K562 (cell line): ENCODE measurements at regions not wholly inside any gene's neighbourhood (a gene's known extent, or its start where the extent isn't known, plus 50 kb on each side); places are given as distances from the start of the nearest gene placed in this dataset.
A peak's percentile ranks its signal among the peaks of the same experiment; 100 is the strongest.

Source experiments
- ID3 ChIP-seq, 2 experiments: fragments of 250-450 bp in 1 of 2; fragments of 450-650 bp in 1 of 2; sonication (Bioruptor Pico) in 1 of 2; IDR thresholded peaks; 2 replicates each; pipeline versions ENCODE4 v1.6.1 to v1.8.0; 2016 to 2021; ENCODE audit warnings: mild to moderate bottlenecking in 2 of 2, moderate library complexity in 2 of 2, missing compliant biosample characterization in 1 of 2, missing genetic modification characterization in 1 of 2
- KAT8 ChIP-seq: fragments of 450-650 bp; IDR thresholded peaks from 2 replicates; pipeline ENCODE4 v1.6.1; 2016; ENCODE audit warnings: low read depth, mild to moderate bottlenecking
- NR4A1 ChIP-seq, 2 experiments: fragments of 250-450 bp in 1 of 2; fragments of 450-650 bp in 1 of 2; sonication (Bioruptor Pico) in 1 of 2; IDR thresholded peaks; 2 replicates each; pipeline versions ENCODE4 v1.4.0 to v1.6.1; 2016 to 2020; ENCODE audit warnings: mild to moderate bottlenecking in 2 of 2, missing compliant biosample characterization in 1 of 2, missing genetic modification characterization in 1 of 2, moderate library complexity in 1 of 2
- REST ChIP-seq, 2 experiments: fragments of 450-650 bp; formaldehyde crosslinking in 1 of 2; IDR thresholded peaks; 2 replicates each; pipeline versions ENCODE4 v1.4.0 to v1.6.1; 2014 to 2020; ENCODE audit warnings: mild to moderate bottlenecking in 2 of 2, borderline replicate concordance in 1 of 2, low read depth in 1 of 2
- RREB1 ChIP-seq: fragments of 250-450 bp; sonication (Bioruptor Pico); IDR thresholded peaks from 2 replicates; pipeline ENCODE4 v1.4.0; 2020
- ZNF766 ChIP-seq: fragments of 200-800 bp; sonication (Bioruptor generic); conservative IDR thresholded peaks from 2 replicates; pipeline ENCODE4 v1.6.1; 2016; ENCODE audit warnings: missing genetic modification characterization, missing compliant biosample characterization
- ZSCAN32 ChIP-seq: fragments of 450-650 bp; formaldehyde crosslinking; IDR thresholded peaks from 2 replicates; pipeline ENCODE4 v1.4.0; 2020; ENCODE audit warnings: mild to moderate bottlenecking, moderate library complexity

GRCh38 chr3:72448375-72448823, 399.8 kb downstream of the SHQ1 start (continued):
- no peak for TF ChIP-seq REST (IDR thresholded peaks at IDR 0.05; ENCODE audit: borderline replicate concordance)
- TF ChIP-seq REST (CRISPR knock-in tag; IDR thresholded peaks at IDR 0.05; ENCODE audit: low read depth): no peak
- TF ChIP-seq ID3 (CRISPR knock-in tag; IDR thresholded peaks at IDR 0.05): no peak
- 0 out of 2 replicates have a peak, but pooled peaks have one; percentile 41 for TF ChIP-seq ID3 (tag; IDR thresholded peaks at IDR 0.05)
- TF ChIP-seq NR4A1 (CRISPR knock-in tag; IDR thresholded peaks at IDR 0.05): no peak
- TF ChIP-seq NR4A1 (tag; IDR thresholded peaks at IDR 0.05): peak; percentile 61; the same call in 1 of the 2 replicates
- TF ChIP-seq KAT8: no peak
- 0 out of 2 replicates have a peak, but pooled peaks have one; percentile 43 for TF ChIP-seq ZNF766
- TF ChIP-seq RREB1: no peak
- no peak for TF ChIP-seq ZSCAN32 (CRISPR knock-in tag)
- TF ChIP-seq, all 486 proteins: peak for 9
